NCI-H1436 (cell line): ENCODE measurements at regions not wholly inside any gene's neighbourhood (a gene's known extent, or its start where the extent isn't known, plus 50 kb on each side); places are given as distances from the start of the nearest gene placed in this dataset.

Experiments
- DNase-seq: peaks from one replicate; lab custom pipeline; 2025; lab: John Stamatoyannopoulos, UW

GRCh38 chr9:80842389-80842788 lies 847.0 kb downstream of the TLE1 start:
- DNase-seq, result no peak

GRCh38 chr9:80841888-80842287 lies 847.5 kb downstream of the TLE1 start:
- DNase-seq, result no peak

GRCh38 chr9:80839821-80840675 lies 849.3 kb downstream of the TLE1 start:
- no peak for DNase-seq

- DNase-seq, result no peak
Measured at GRCh38 chr9:80836013-80836412, 853.3 kb downstream of the TLE1 start.

- no peak for DNase-seq
Measured at GRCh38 chr9:80831751-80832150, 857.6 kb downstream of the TLE1 start.

GRCh38 chr9:80811656-80812055 lies 877.7 kb downstream of the TLE1 start:
- DNase-seq, result no peak

GRCh38 chr9:80811003-80811402 lies 878.3 kb downstream of the TLE1 start:
- DNase-seq, result no peak

GRCh38 chr9:80806671-80807070 lies 882.7 kb downstream of the TLE1 start:
- DNase-seq, result no peak

- no peak for DNase-seq
Measured at GRCh38 chr9:80804873-80805272, 884.5 kb downstream of the TLE1 start.

GRCh38 chr9:80797831-80798688 lies 891.3 kb downstream of the TLE1 start:
- no peak for DNase-seq

- DNase-seq, result no peak
Measured at GRCh38 chr9:80797101-80797829, 892.1 kb downstream of the TLE1 start.

- no peak for DNase-seq
Measured at GRCh38 chr9:80796632-80797031, 892.7 kb downstream of the TLE1 start.

GRCh38 chr9:80794197-80794596 lies 895.1 kb downstream of the TLE1 start:
- DNase-seq, result no peak

GRCh38 chr9:80793706-80794105 lies 895.6 kb downstream of the TLE1 start:
- DNase-seq, result no peak

- no peak for DNase-seq
Measured at GRCh38 chr9:80792726-80793125, 896.6 kb downstream of the TLE1 start.

- DNase-seq, result no peak
Measured at GRCh38 chr9:80791836-80792235, 897.5 kb downstream of the TLE1 start.

- no peak for DNase-seq
Measured at GRCh38 chr9:80790764-80791163, 898.6 kb downstream of the TLE1 start.

GRCh38 chr9:80789831-80790230 lies 899.5 kb downstream of the TLE1 start:
- DNase-seq, result no peak

GRCh38 chr9:80787636-80788035 lies 901.7 kb downstream of the TLE1 start:
- no peak for DNase-seq

- DNase-seq, result no peak
Measured at GRCh38 chr9:80784647-80785046, 904.7 kb downstream of the TLE1 start.

GRCh38 chr9:80775971-80776370 lies 913.4 kb downstream of the TLE1 start:
- DNase-seq, result no peak

- no peak for DNase-seq
Measured at GRCh38 chr9:80775530-80775929, 913.8 kb downstream of the TLE1 start.
